ENCODE measurements at regions not wholly inside any gene's neighbourhood (a gene's known extent, or its start where the extent isn't known, plus 50 kb on each side); places are given as distances from the start of the nearest gene placed in this dataset.

DNA sequence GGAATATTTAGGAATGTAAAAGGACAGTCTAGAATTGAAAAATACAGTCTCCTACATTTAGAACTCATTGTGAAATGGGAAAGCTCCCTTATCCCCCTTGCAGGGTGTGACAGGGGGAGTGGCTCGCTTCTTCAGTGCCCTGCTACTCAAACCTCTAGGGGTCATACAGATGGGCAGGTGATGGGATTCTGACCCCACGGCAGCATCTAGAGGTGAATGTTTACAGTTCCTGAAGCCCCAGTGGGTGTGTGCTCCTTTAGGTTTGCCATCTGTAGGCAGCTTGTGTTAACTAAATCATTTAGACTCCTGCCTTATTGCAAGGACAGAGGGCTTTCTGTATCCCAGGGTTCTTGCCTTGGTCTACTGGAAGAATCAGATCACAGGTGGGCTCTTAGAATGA lies 271.0 kb upstream of the MPDZ start:
- TF ChIP-seq, protein P1, sequence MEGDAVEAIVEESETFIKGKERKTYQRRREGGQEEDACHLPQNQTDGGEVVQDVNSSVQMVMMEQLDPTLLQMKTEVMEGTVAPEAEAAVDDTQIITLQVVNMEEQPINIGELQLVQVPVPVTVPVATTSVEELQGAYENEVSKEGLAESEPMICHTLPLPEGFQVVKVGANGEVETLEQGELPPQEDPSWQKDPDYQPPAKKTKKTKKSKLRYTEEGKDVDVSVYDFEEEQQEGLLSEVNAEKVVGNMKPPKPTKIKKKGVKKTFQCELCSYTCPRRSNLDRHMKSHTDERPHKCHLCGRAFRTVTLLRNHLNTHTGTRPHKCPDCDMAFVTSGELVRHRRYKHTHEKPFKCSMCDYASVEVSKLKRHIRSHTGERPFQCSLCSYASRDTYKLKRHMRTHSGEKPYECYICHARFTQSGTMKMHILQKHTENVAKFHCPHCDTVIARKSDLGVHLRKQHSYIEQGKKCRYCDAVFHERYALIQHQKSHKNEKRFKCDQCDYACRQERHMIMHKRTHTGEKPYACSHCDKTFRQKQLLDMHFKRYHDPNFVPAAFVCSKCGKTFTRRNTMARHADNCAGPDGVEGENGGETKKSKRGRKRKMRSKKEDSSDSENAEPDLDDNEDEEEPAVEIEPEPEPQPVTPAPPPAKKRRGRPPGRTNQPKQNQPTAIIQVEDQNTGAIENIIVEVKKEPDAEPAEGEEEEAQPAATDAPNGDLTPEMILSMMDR (IDR thresholded peaks at IDR 0.05), result no peak
- TF ChIP-seq POLR2AphosphoS5 (IDR thresholded peaks at IDR 0.05), result no peak
- TF ChIP-seq EP300 (IDR thresholded peaks at IDR 0.05), result no peak
- no peak for TF ChIP-seq POLR2A (IDR thresholded peaks at IDR 0.05)

Measured in stomach (tissue), 4 donors.